Activated CD8-positive, alpha-beta memory T cell treated with anti-CD3 and anti-CD28 coated beads for 48 hours (primary cell): ENCODE measurements at regions not wholly inside any gene's neighbourhood (a gene's known extent, or its start where the extent isn't known, plus 50 kb on each side); places are given as distances from the start of the nearest gene placed in this dataset.

Source experiments
- DNase-seq, 3 experiments: peaks; one replicate each; pipeline ENCODE4 v3.0.0-alpha.2; 2020; ENCODE audit warnings: low read depth in 2 of 3, low spot score in 2 of 3

DNA sequence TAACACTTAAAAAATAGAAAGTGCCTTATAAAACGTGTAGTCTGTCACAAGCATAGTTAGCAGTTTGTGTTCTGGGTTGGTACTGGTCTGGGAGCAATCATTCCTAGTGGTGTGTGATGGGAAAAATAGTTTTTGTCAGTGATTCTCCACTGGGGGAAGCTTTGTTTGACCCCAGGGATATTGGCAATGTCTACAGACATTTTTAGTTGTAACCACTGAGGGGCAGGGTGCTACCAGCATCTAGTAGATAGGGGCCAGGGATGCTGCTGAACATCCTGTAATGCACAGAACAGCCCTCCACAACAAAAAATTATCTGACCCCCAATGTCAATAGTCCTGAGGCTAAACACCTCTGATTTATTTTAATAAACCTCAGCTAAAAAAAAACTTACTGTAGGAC lies 51.6 kb upstream of the CREB5 start:
- DNase-seq: no peak

DNA sequence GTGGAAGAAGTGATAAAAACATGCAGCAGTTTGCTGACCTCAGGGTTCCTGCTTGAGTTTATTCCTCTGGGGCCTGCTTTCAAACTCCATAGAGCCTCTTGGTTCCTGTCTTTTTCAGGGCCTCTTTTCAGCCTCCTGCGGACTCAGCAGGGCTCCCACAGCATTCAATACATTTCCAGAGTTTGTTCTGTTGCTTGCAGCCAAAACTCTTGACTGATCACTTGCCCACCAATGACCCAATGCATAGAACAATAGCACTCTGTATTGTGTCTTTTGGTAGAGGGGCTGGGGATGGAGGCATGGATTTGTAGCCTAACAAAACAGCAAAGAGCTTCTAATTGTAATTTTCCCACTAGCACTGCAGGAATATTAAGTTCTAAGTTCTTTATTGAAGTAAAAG lies 50.8 kb upstream of the CREB5 start:
- no peak for DNase-seq

DNA sequence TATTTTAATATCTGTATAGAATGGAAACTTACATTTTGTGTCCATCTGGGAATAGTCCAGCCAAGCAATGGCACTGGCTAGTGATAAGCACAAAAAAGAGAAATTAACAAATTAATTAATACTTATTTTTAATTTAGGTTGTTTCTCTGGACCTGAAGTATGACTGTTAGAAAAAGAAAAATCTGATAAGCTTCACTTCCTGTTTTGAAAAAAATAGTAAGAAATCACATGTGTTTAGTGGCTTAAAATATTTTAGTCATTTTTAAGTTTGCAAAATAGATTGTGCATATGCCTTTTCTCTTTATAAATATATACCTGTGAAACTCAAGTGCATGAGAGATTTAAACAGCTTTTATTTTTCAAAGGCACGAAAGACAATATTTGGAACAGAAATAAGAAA lies 50.1 kb upstream of the CREB5 start:
- no peak for DNase-seq
